K562 (cell line): ENCODE measurements at regions not wholly inside any gene's neighbourhood (a gene's known extent, or its start where the extent isn't known, plus 50 kb on each side); places are given as distances from the start of the nearest gene placed in this dataset.

Source experiments
- ATAC-seq: fragments of 200-7000 bp; cut with Tn5 transposase; 3 replicates; pipeline ENCODE4 v1.9.1; 2020; ENCODE audit warnings: moderate library complexity
- BruUV-seq: library from RNA; stranded (reverse); fragments of 400-500 nt; replicated peaks from 2 replicates; lab custom pipeline; 2021; lab: Mats Ljungman, UMichigan
- CTCF ChIA-PET: fragments of 300-600 bp; formaldehyde crosslinking; extraction: SDS; loops from one replicate; lab custom pipeline; 2021; ENCODE audit warnings: low intra/inter-chr PET ratio; lab: Yijun Ruan, JAX
- POLR2A ChIA-PET: fragments of 300-600, 350-650 bp; sonication (Branson Sonifier 250); formaldehyde crosslinking; extraction: SDS; loops from one replicate; lab custom pipeline; 2021; ENCODE audit warnings: antibody characterized with exemption, inconsistent platforms; lab: Yijun Ruan, JAX
- DNase-seq, 4 experiments: peaks; one replicate each; pipeline versions ENCODE4 v3.0.0 to v3.0.0-alpha.2; 2011 to 2018; ENCODE audit warnings: low spot score in 3 of 4, mixed read lengths in 3 of 4; ENCODE audit errors: extremely low read depth in 1 of 4
- FAIRE-seq: peaks from 2 replicates; lab custom pipeline; 2011; peaks lifted over from hg19 to GRCh38; lab: Jason Lieb, UNC
- H2AFZ ChIP-seq: 2 replicates; pipeline ENCODE4 v1.6.0; 2011; ENCODE audit warnings: low read depth, low read length, control low read depth, inconsistent platforms
- H3K27ac ChIP-seq: fragments of 200-600 bp; 3 replicates; pipeline ENCODE4 v1.8.0; 2011; ENCODE audit warnings: low read depth, mild to moderate bottlenecking, control low read depth, inconsistent platforms, low read length, moderate library complexity, mixed read lengths; ENCODE audit errors: extremely low read depth
- H3K27me3 ChIP-seq, 2 experiments: fragments of 300-600 bp in 1 of 2; 2 replicates in 1 of 2; 3 replicates in 1 of 2; pipeline versions ENCODE4 v1.6.0 to v1.8.0; 2011; ENCODE audit warnings: inconsistent platforms in 2 of 2, low read length in 2 of 2, mild to moderate bottlenecking in 1 of 2, mixed read lengths in 1 of 2, moderate library complexity in 1 of 2; ENCODE audit not compliant: control insufficient read depth in 2 of 2, insufficient read depth in 2 of 2
- H3K36me3 ChIP-seq: fragments of 300-600 bp; 3 replicates; pipeline ENCODE4 v1.8.0; 2011; ENCODE audit warnings: mild to moderate bottlenecking, low read length, inconsistent platforms; ENCODE audit not compliant: control insufficient read depth, insufficient read depth
- H3K4me1 ChIP-seq, 2 experiments: fragments of 200-600 bp in 1 of 2; replicated peaks in 1 of 2; 2 replicates in 1 of 2; 3 replicates in 1 of 2; pipeline versions ENCODE4 v1.5.1 to v1.8.0; 2011; ENCODE audit warnings: inconsistent platforms in 2 of 2, low read length in 2 of 2, mild to moderate bottlenecking in 1 of 2, mixed read lengths in 1 of 2, moderate library complexity in 1 of 2; ENCODE audit not compliant: control insufficient read depth in 2 of 2, insufficient read depth in 2 of 2
- H3K4me2 ChIP-seq: 2 replicates; pipeline ENCODE4 v1.6.1; 2011; ENCODE audit warnings: low read length, control low read depth, inconsistent platforms, mixed read lengths; ENCODE audit not compliant: insufficient read depth
- H3K4me3 ChIP-seq: fragments of 200-600 bp; sonication (generic), shearing (Covaris generic); 2 replicates; pipeline ENCODE4 v1.5.1; 2016; ENCODE audit warnings: control low read depth, inconsistent platforms
- H3K79me2 ChIP-seq: fragments of 200-600 bp; 3 replicates; pipeline ENCODE4 v1.8.0; 2011; ENCODE audit warnings: low read length, inconsistent platforms; ENCODE audit not compliant: control insufficient read depth, insufficient read depth
- H3K9ac ChIP-seq, 2 experiments: 2 replicates each; pipeline versions ENCODE4 v1.6.0 to v1.6.1; 2011; ENCODE audit warnings: low read depth in 2 of 2, low read length in 2 of 2, control low read depth in 1 of 2, inconsistent platforms in 1 of 2, mild to moderate bottlenecking in 1 of 2, mixed read lengths in 1 of 2; ENCODE audit not compliant: insufficient read depth in 1 of 2
- H3K9me1 ChIP-seq: one replicate; pipeline ENCODE4 v1.6.0; 2011; ENCODE audit warnings: inconsistent platforms, mild to moderate bottlenecking, low read length, moderate library complexity; ENCODE audit not compliant: control insufficient read depth, insufficient read depth
- H3K9me3 ChIP-seq: replicated peaks from 2 replicates; pipeline ENCODE4 v1.5.1; 2011; ENCODE audit warnings: low read depth, low read length, inconsistent platforms; ENCODE audit not compliant: control insufficient read depth, insufficient read depth
- H4K20me1 ChIP-seq: replicated peaks from 2 replicates; pipeline ENCODE4 v1.6.1; 2011; ENCODE audit warnings: low read length, inconsistent platforms, mixed read lengths; ENCODE audit not compliant: control insufficient read depth, insufficient read depth
- CBX1 ChIP-seq: sonication (generic); IDR thresholded peaks from 2 replicates; pipeline ENCODE4 v1.6.1; 2016; ENCODE audit warnings: antibody characterized with exemption, low read depth, mild to moderate bottlenecking
- CEBPG ChIP-seq, 3 experiments: fragments of 200-800 bp in 1 of 3; sonication (Bioruptor generic) in 1 of 3; sonication (generic) in 1 of 3; formaldehyde crosslinking in 1 of 3; IDR thresholded peaks in 2 of 3; conservative IDR thresholded peaks in 1 of 3; 2 replicates each; pipeline versions ENCODE4 v1.6.1 to v1.8.0; 2016 to 2022; ENCODE audit warnings: missing compliant biosample characterization in 2 of 3, missing genetic modification characterization in 2 of 3, mild to moderate bottlenecking in 1 of 3, missing genetic modification reagents in 1 of 3
- ESRRA ChIP-seq: fragments of 450-650 bp; IDR thresholded peaks from 2 replicates; pipeline ENCODE4 v1.6.1; 2014; ENCODE audit warnings: low read depth, mild to moderate bottlenecking, moderate library complexity, borderline replicate concordance
- FOXK2 ChIP-seq, 2 experiments: fragments of 450-650 bp; IDR thresholded peaks in 1 of 2; conservative IDR thresholded peaks in 1 of 2; 2 replicates each; pipeline ENCODE4 v1.6.1; 2016; ENCODE audit warnings: low read depth in 2 of 2, mild to moderate bottlenecking in 1 of 2
- FOXM1 ChIP-seq, 2 experiments: fragments of 450-650 bp in 1 of 2; sonication (generic) in 1 of 2; formaldehyde crosslinking in 1 of 2; IDR thresholded peaks; 2 replicates each; pipeline versions ENCODE4 v1.6.1 to v1.9.0; 2017 to 2022; ENCODE audit warnings: low read depth in 2 of 2, mild to moderate bottlenecking in 2 of 2, missing genetic modification reagents in 1 of 2, moderate library complexity in 1 of 2
- HNRNPL ChIP-seq: fragments of 200-400 bp; formaldehyde crosslinking; IDR thresholded peaks from 2 replicates; pipeline ENCODE4 v1.6.1; 2017; ENCODE audit warnings: low read depth, mild to moderate bottlenecking, low read length
- KLF13 ChIP-seq: fragments of 450-650 bp; IDR thresholded peaks from 2 replicates; pipeline ENCODE4 v1.6.1; 2016; ENCODE audit warnings: missing genetic modification characterization, low read depth, mild to moderate bottlenecking, missing compliant biosample characterization, moderate library complexity, borderline replicate concordance
- MIER1 ChIP-seq: fragments of 450-650 bp; IDR thresholded peaks from 2 replicates; pipeline ENCODE4 v1.6.1; 2016; ENCODE audit warnings: antibody characterized with exemption, mild to moderate bottlenecking, low read depth
- NFRKB ChIP-seq: fragments of 450-650 bp; IDR thresholded peaks from 2 replicates; pipeline ENCODE4 v1.6.1; 2016; ENCODE audit warnings: low read depth
- SAFB2 ChIP-seq: fragments of 200-400 bp; formaldehyde crosslinking; IDR thresholded peaks from 2 replicates; pipeline ENCODE4 v1.6.1; 2018; ENCODE audit warnings: borderline replicate concordance, low read length, low read depth, moderate library complexity; ENCODE audit not compliant: severe bottlenecking
- SMAD2 ChIP-seq: fragments of 150-350 bp; IDR thresholded peaks from 2 replicates; pipeline ENCODE4 v1.6.1; 2014; ENCODE audit warnings: low read depth, mild to moderate bottlenecking, low read length
- SMARCE1 ChIP-seq: fragments of 450-650 bp; IDR thresholded peaks from 2 replicates; pipeline ENCODE4 v1.7.1; 2016; ENCODE audit warnings: mild to moderate bottlenecking
- TEAD1 ChIP-seq, 2 experiments: fragments of 450-650 bp in 1 of 2; sonication (generic) in 1 of 2; formaldehyde crosslinking; IDR thresholded peaks; 2 replicates each; pipeline versions ENCODE4 v1.4.0 to v1.8.0; 2020 to 2022; ENCODE audit warnings: mild to moderate bottlenecking in 2 of 2, missing genetic modification reagents in 1 of 2
- TRIM28 ChIP-seq: fragments of 450-650 bp; IDR thresholded peaks from 2 replicates; pipeline ENCODE4 v1.6.1; 2017
- ZFP1 ChIP-seq: fragments of 450-650 bp; formaldehyde crosslinking; IDR thresholded peaks from 2 replicates; pipeline ENCODE4 v1.4.0; 2020; ENCODE audit warnings: mild to moderate bottlenecking, mixed read lengths
- ZFX ChIP-seq: sonication (generic); formaldehyde crosslinking; IDR thresholded peaks from 2 replicates; pipeline ENCODE4 v1.8.0; 2022; ENCODE audit warnings: mild to moderate bottlenecking, missing genetic modification reagents, moderate library complexity
- ZNF347 ChIP-seq: fragments of 450-650 bp; formaldehyde crosslinking; IDR thresholded peaks from 2 replicates; pipeline ENCODE4 v1.4.0; 2020; ENCODE audit warnings: low read depth, mild to moderate bottlenecking, moderate library complexity
- ZNF408 ChIP-seq: fragments of 250-450 bp; sonication (Bioruptor Pico); IDR thresholded peaks from 2 replicates; pipeline ENCODE4 v1.4.0; 2020; ENCODE audit warnings: low read depth, mild to moderate bottlenecking, moderate library complexity
- WGBS: fragments of 100-300 bp; shearing (Covaris generic); methylation state at CpG from one replicate; pipeline ENCODE4 v1.1.6; 2016; ENCODE audit warnings: low coverage, mixed read lengths; ENCODE audit not compliant: insufficient coverage; ENCODE audit errors: missing lambda C conversion rate; 5-methylcytosine and 5-hydroxymethylcytosine counted together
- in situ Hi-C: fragments of 300-500 bp; cut with MboI; formaldehyde crosslinking; loops from 4 replicates; pipeline ENCODE4 v1.15.0; 2018; ENCODE audit warnings: inconsistent platforms, mixed read lengths
- intact Hi-C: fragments of 100-400 bp; cut with micrococcal nuclease; formaldehyde crosslinking; loops from 2 replicates; pipeline ENCODE4 v1.14.2; 2022

DNA sequence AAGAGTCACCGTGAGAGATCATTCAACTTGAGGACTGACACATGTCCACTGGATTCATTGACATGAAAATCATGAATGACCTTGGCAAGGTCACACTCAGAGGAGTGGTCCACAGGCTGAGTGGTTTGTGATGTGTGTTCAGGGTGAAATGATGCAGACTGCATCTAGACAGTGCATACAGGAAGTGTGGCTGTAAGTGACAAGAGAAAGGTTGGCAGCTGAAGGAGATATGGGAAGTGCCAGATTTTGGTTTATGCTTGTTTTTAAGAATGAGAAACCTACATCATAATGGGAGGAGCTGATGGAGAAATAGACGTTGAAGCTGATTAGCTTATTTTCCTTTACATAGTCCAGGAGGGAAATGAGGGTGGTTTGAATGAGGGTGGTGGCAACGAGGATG, 64.8 kb upstream of the VIPR2 start:
- no TSS peak for BruUV-seq
- Histone ChIP-seq H4K20me1 (no peaks in the 10 kb centered on the region), H2AFZ (no peak overlapping the region), H3K79me2 (no peaks in the 10 kb centered on the region), H3K4me2 (no peak overlapping the region), H3K9me3 (no peaks in the 10 kb centered on the region), H3K9ac (no peak overlapping the region), H3K9me1 (no peaks in the 10 kb centered on the region), H3K27ac (no peak overlapping the region), H3K4me3 (no peak overlapping the region), H3K36me3 (no peaks in the 10 kb centered on the region), H3K4me1 (no peaks in the 10 kb centered on the region), H3K27me3 (peaks cover 40 to 60% of the 10 kb centered on the region in 2 experiments)
- intact Hi-C loops (no loop called here), in situ Hi-C loops (no loop called here)
- 0% methylated on average over 3 of the region's 3 CpGs for WGBS
- ChIA-PET POLR2A (interaction anchor here (0.9 to 2.0 kb wide), 2 partner anchors 12 to 73 kb away, joined by 4 to 8 read pairs; no protein-coding TSS in a partner anchor), CTCF (no interaction called here)
- DNase-seq (no peak), ATAC-seq (no peak), FAIRE-seq (no peak)
- TF ChIP-seq TRIM28 (no peak), ESRRA (0 out of 2 replicates have a peak, but pooled peaks have one; percentile 43)

DNA sequence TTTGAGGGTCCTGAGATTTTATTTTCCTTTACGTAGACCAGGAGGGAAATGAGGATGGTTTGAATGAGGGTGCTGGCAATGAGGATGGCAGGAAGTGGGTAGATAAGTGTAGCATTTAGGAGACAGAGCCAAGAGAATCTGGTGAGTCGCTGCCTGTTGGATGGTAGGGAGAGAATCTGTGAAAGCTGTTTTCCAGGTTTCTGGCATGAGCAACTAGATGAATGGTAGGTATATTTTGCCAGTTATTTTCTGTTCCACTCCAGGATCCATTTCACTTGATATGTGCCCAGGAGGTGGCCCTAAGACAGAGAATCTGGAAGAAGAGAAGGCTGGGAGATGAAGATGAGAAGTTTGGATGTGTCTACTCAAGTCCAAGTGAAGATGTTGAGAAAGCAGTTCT, 63.3 kb upstream of the VIPR2 start:
- Histone ChIP-seq H3K4me2 (no peak overlapping the region), H3K27ac (no peak overlapping the region), H3K36me3 (no peaks in the 10 kb centered on the region), H2AFZ (no peak overlapping the region), H3K79me2 (no peaks in the 10 kb centered on the region), H4K20me1 (no peaks in the 10 kb centered on the region), H3K4me3 (no peak overlapping the region), H3K9me1 (no peaks in the 10 kb centered on the region), H3K9me3 (no peaks in the 10 kb centered on the region), H3K4me1 (no peaks in the 10 kb centered on the region), H3K27me3 (peaks cover 41 to 55% of the 10 kb centered on the region in 2 experiments), H3K9ac (no peak overlapping the region)
- no TSS peak for BruUV-seq
- in situ Hi-C loops, result no loop called here
- DNase-seq, result no peak
- no peak for ATAC-seq
- 2% methylated on average over 2 of the region's 2 CpGs for WGBS
- no peak for FAIRE-seq
- intact Hi-C loops, result no loop called here
- ChIA-PET CTCF (no interaction called here), POLR2A (no interaction called here)
- TF ChIP-seq FOXK2 (conservative IDR thresholded peaks at IDR 0.05 in 1 of 2, IDR thresholded peaks at IDR 0.05 in 1 of 2; ENCODE audit: low read depth in 2 of 2) (no peak), TEAD1 (CRISPR knock-in tag; IDR thresholded peaks at IDR 0.05) (no peak), NFRKB (no peak), ZFX (CRISPR knock-in tag) (no peak), CEBPG (CRISPR knock-in tag; IDR thresholded peaks at IDR 0.05) (no peak), CEBPG (tag; conservative IDR thresholded peaks at IDR 0.05 in 1 of 2, IDR thresholded peaks at IDR 0.05 in 1 of 2) (no peak), MIER1 (no peak), SAFB2 (no peak), ZNF408 (no peak), ZNF347 (no peak), FOXM1 (IDR thresholded peaks at IDR 0.05; ENCODE audit: low read depth) (no peak), FOXM1 (CRISPR knock-in tag; IDR thresholded peaks at IDR 0.05; ENCODE audit: low read depth) (no peak), ZFP1 (CRISPR knock-in tag) (no peak), SMAD2 (no peak), KLF13 (tag) (no peak), CBX1 (no peak), HNRNPL (no peak), SMARCE1 (no peak)
